RCC 7860 (cell line): ENCODE measurements at regions not wholly inside any gene's neighbourhood (a gene's known extent, or its start where the extent isn't known, plus 50 kb on each side); places are given as distances from the start of the nearest gene placed in this dataset.

Experiments
- DNase-seq: peaks from one replicate; pipeline ENCODE4 v3.0.0-alpha.2; 2015; ENCODE audit warnings: low spot score
- FAIRE-seq: peaks from 2 replicates; lab custom pipeline; 2012; peaks lifted over from hg19 to GRCh38; lab: Jason Lieb, UNC

- DNase-seq (no peak), FAIRE-seq (no peak)
These were observed 1221.3 kb upstream of the ZEB2 start for GRCh38 chr2:145741181-145741580.

GRCh38 chr2:145740302-145740701 is 1220.4 kb upstream of the ZEB2 start:
- DNase-seq (peak; percentile 17), FAIRE-seq (no peak)

- DNase-seq (no peak), FAIRE-seq (no peak)
These were observed 1219.8 kb upstream of the ZEB2 start for GRCh38 chr2:145739681-145740080.

DNA sequence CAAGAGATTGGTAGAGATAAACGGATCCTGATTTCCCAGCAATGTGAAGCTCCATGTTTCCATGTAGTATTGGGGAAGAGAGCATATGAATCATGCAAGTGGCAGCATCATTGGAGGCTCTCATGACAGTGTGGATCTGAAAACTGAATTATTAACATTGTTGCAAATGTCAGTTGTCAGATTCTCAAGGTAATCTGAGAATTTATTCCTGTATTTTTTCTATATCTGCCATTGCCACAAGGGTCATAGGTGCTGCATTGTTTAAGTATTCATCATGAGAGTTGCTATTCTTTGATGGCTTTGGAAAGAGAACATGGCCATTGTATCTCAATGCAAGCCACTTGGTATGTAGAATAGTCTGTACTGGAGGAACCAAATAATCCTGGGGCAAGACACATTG is 1217.0 kb upstream of the ZEB2 start:
- DNase-seq: no peak
- no peak for FAIRE-seq

GRCh38 chr2:145731467-145731866 is 1211.5 kb upstream of the ZEB2 start:
- FAIRE-seq: no peak

DNA sequence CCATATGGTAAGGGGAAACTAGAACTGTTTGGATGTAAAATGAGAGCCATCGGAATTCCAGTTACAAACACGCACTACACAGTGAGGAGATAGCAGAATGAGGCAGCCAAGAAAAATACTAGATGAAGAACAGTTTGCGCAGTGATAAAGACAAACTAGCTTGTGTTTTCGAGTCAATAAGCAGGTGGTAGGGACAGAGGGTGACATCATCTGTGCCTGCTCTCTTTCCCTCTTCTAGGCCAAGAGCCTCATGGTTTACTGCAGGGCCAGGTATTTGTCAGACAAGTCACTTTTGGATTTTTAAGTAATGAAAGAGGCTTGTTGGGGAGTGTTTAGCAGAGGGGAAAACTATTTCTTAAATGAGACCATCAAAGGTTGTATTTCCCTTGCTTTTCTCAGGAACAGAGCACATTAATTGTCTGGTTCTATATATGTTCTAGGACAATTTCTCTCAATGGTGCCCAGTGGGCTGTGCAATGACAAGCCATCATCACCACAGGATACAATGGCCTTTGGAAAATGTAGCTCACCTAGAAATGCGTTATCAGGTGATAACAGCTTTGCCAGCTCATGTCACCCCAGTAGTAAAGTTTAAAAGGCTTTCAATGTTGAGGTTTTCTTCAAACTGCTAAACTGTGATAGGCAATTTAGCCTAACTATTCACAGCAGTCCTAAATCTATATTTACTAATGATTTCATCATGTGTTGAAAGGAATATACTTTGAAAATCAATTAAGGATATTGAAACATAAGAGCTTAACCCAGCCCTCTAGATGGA is 1210.3 kb upstream of the ZEB2 start:
- FAIRE-seq: no peak

More at GRCh38 chr2:145731467-145731866, 1211.5 kb upstream of the ZEB2 start:
- no peak for DNase-seq

DNA sequence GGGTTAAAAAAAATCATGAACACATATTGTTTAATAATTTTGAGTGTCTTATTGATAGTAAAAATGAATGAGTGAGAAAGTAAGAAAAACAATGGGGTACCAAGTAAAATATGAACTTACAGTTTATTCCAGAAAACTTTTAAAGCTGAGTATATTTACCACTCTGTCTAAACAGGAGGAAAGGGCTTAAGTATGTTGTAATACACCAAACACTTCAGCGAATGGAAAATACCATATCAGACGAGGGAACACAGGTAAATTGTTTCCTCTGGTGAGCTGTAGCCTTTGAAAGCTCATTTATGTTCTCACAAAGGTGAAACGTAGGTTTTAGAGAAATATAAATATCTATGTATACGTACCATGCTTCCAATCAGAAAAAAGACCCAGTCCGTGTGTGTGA is 1209.6 kb upstream of the ZEB2 start:
- FAIRE-seq (no peak), DNase-seq (no peak)

More for the DNA sequence above, 1210.3 kb upstream of the ZEB2 start:
- no peak for DNase-seq

DNA sequence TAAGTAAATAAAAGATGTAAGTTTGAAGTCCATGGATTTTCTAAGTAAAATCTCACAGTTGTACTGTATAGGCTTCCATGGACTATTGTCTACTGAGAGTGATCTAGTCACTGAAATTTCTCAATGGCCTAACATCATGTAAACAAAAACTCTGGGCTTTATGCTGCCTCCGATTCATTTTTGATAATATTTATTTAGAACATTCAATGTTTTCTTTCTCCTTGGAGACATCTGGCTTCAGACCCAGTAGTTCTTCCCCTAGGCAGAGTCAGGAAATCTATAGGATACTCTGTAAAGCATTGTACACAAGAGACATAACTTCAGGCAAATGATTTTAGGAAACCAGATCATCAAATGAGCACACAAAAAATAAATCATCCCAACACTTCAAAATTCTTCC is 1208.6 kb upstream of the ZEB2 start:
- DNase-seq (no peak), FAIRE-seq (no peak)

- FAIRE-seq: no peak
- no peak for DNase-seq
These were observed 1206.0 kb upstream of the ZEB2 start for GRCh38 chr2:145725876-145726275.

DNA sequence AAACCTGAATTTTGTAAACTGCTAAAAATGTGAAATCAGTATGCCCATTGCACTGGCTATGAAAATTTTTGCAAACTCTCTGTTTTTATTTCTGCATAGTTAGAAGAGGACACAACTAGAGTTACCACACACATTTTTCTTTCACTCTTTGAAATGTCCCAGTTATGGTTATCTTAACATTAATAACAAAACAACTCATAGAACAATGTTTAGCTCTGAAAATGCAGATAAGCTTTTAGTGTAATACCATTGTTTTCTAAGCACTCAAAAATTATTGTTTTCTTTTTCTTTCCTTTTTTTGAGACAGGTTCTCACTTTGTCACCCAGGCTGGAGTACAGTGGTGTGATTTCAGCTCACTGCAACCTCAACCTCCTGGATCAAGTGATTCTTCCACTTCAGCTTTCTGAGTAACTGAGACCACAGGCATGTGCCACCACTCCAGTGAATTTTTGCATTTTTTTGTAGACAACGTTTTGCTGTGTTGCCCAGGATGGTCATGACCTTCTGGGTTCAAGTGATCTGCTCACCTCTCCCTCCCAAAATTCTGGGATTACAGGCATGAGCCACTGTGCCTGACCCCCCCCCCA is 1204.5 kb upstream of the ZEB2 start:
- FAIRE-seq: no peak
- no peak for DNase-seq

- no peak for FAIRE-seq
These were observed 1204.0 kb upstream of the ZEB2 start for GRCh38 chr2:145723872-145724271.

DNA sequence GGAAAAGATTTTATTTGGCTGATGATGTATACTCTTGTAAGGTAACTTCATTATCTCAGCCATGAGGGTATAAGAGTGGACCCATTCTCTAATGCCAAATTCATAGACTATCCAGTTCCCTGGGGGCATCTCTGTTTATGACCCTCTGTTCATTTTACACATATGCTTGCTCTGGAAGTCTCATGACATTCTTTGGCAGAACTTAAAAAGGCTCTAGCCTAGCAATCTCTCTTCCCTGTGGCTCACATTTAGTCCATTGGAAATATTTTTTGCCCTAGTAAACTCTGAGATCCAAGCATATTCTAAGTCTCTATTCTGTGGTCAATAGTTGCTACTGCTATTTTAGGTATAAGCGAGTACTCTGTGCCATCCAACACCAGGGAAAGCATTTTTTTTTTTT is 1201.8 kb upstream of the ZEB2 start:
- FAIRE-seq: no peak
- no peak for DNase-seq

More at GRCh38 chr2:145723872-145724271, 1204.0 kb upstream of the ZEB2 start:
- no peak for DNase-seq

GRCh38 chr2:145715601-145716000 is 1195.7 kb upstream of the ZEB2 start:
- FAIRE-seq: no peak
- no peak for DNase-seq

DNA sequence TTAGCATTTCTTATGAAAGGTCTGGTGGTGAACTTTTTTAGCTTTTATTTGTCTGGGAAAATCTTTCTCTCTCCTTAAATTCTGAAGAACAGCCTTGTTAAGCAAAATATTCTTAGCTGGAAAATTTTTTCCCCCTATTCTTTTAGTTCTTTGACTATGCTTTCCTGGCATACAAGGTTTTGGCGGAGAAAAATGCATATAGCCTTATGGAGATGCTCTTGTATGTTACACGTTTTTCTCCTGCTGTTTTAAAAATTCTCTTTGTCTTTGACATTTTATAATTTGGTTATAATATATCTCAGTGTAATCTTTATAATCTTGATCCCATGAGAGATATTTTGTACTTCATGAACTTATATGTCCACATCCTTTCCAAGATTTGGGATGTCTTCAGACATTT is 1190.4 kb upstream of the ZEB2 start:
- no peak for FAIRE-seq

DNA sequence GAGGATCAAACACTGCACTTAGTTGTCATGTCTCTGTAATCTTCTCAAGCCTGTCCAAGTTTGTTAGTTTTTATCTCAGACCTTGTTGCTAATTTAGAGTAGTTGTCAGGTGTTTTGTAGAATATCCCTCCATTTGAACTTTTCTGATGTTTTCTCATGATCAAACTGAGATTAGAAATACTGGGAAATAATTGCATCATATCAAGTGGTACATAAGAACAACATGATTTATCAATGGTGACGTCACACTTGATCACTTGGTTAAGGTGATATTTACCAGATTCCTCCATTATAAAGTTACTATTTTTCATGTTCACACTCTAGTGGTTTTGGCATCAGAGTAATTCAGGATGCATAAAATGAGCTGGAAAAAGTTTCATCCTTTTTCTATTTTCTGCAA is 1182.4 kb upstream of the ZEB2 start:
- FAIRE-seq: no peak
- no peak for DNase-seq

More for the DNA sequence above, 1190.4 kb upstream of the ZEB2 start:
- no peak for DNase-seq

DNA sequence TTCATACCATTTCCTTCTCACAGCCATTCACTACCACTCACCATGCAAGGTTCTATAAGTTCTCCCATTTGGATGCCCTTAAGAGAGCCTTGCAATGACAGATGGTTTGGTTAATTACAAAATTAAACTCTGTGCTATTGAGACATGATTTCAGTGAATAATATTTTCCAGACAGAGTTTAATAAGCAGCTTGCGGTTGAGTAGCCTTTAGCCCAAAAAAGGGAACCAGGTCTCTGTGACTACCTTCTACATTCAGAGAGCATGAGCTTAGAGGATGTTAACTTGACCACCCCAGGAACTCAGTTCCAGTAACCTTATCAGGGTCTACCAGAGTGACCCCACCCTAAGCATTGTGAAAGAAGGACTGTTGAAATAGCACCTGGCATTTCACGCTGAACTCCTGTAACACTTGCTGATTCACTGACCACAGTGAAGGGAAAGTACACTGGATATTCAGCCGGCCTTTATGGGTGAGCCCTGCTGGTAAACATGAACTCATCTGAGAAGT is 1173.1 kb upstream of the ZEB2 start:
- DNase-seq (peak; percentile 78), FAIRE-seq (peak; percentile 94)

DNA sequence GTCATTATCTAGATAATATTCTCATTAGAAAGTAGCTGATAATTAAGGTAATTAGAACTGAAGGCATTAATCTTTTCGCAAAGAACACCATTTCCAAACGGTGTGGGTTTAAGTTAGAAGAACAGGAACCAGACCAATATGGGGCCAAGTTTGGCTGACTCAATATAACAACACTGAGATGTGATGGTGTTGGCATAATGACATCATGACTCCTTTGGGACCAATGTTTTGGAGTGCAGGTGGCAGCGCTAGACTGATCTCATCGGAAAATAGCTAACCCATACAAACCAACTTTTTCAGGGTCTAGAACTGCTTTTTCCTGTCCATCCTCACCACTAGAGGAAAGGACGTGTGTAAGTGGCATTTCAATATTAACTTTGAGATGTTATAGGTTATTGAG is 1171.7 kb upstream of the ZEB2 start:
- DNase-seq: no peak
- no peak for FAIRE-seq

DNA sequence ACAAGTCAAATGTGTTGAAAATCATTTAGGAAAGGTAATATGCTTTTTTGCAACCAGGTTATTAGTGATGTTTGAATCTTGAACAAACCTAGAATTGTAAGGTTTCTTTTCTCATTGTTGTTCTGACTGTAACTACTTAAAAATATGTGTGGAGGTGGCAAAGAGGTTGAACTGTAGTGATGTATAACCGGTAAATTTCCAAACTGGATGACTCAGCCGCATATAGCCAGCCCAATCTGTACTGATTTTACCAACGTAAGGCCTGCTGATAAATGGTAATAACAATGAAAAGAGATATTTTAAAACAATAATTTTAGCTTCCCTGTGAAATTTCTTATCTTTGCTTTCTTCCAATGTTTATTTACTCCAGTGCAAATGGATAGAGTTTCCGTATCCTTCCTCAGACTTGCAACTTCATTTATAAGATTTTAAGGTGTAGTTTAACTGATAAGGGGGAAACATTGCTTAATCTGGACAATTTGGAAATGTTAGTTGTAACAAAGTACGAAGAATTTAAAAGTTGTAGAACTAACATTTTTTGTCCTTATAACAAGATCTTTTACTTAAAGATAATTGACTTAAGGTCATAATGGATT is 1170.4 kb upstream of the ZEB2 start:
- no peak for FAIRE-seq

GRCh38 chr2:145689277-145689676 is 1169.4 kb upstream of the ZEB2 start:
- no peak for FAIRE-seq

More for the DNA sequence above, 1170.4 kb upstream of the ZEB2 start:
- no peak for DNase-seq

DNA sequence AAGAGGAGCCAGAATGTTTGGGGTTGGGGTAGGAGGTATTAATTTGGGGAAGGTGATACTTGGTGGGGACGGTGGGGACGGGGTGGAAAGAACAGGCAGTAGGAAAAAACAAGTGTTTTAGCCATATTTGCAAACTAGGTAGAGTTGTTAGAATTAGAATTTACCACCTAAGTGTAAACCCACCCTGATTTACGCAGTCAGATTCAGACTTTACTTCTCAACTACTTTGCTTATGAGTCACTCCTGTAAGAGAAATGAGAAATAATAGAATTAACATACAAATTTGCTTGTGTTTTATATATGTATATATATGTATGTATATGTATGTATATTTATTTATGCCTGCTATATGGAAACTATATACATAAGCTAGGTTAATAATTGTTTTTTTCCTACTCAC is 1168.2 kb upstream of the ZEB2 start:
- FAIRE-seq (no peak), DNase-seq (no peak)

More at GRCh38 chr2:145689277-145689676, 1169.4 kb upstream of the ZEB2 start:
- DNase-seq: no peak

GRCh38 chr2:145687442-145688134 is 1167.7 kb upstream of the ZEB2 start:
- FAIRE-seq: no peak
- no peak for DNase-seq
